GM12878 (cell line): ENCODE measurements at regions not wholly inside any gene's neighbourhood (a gene's known extent, or its start where the extent isn't known, plus 50 kb on each side); places are given as distances from the start of the nearest gene placed in this dataset.

Experiments
- ATAC-seq: fragments of 200-7000 bp; cut with Tn5 transposase; 3 replicates; pipeline ENCODE4 v1.9.1; 2020; ENCODE audit warnings: mild to moderate bottlenecking, moderate library complexity
- BruUV-seq: library from RNA; stranded (reverse); fragments of 400-500 nt; replicated peaks from 2 replicates; lab custom pipeline; 2021; lab: Mats Ljungman, UMichigan
- CTCF ChIA-PET: fragments of 300-600 bp; sonication (Branson Sonifier 250); formaldehyde crosslinking; extraction: SDS; loops from one replicate; lab custom pipeline; 2021; ENCODE audit warnings: inconsistent platforms; lab: Yijun Ruan, JAX
- POLR2A ChIA-PET: fragments of 350-600 bp; formaldehyde crosslinking; extraction: SDS; loops from one replicate; lab custom pipeline; 2021; ENCODE audit warnings: inconsistent platforms; lab: Charles Lee
- RAD21 ChIA-PET: fragments of 300-600 bp; sonication (Branson Sonifier 250); formaldehyde crosslinking; loops from one replicate; lab custom pipeline; 2023; ENCODE audit warnings: antibody characterized with exemption; ENCODE audit not compliant: unreplicated experiment; lab: Charles Lee
- SMC1A ChIA-PET: fragments of 300-600 bp; sonication (Branson Sonifier 250); formaldehyde crosslinking; loops from one replicate; lab custom pipeline; 2023; ENCODE audit not compliant: unreplicated experiment, uncharacterized antibody; lab: Charles Lee
- DNase-seq: peaks from one replicate; pipeline ENCODE4 v3.0.0-alpha.2; 2011; ENCODE audit warnings: low read depth, low spot score
- FAIRE-seq: peaks from 3 replicates; lab custom pipeline; 2011; peaks lifted over from hg19 to GRCh38; lab: Jason Lieb, UNC
- H2AFZ ChIP-seq: 2 replicates; pipeline ENCODE4 v1.6.0; 2011; ENCODE audit warnings: low read depth, low read length, control low read depth; ENCODE audit not compliant: control insufficient read depth
- H3K27ac ChIP-seq: 2 replicates; pipeline ENCODE4 v1.5.1; 2011; ENCODE audit warnings: control low read depth; ENCODE audit not compliant: control insufficient read depth, insufficient read depth
- H3K27me3 ChIP-seq, 2 experiments: replicated peaks in 1 of 2; 2 replicates each; pipeline versions ENCODE4 v1.6.0 to v1.6.1; 2011; ENCODE audit warnings: low read length in 1 of 2; ENCODE audit not compliant: control insufficient read depth in 2 of 2, insufficient read depth in 2 of 2
- H3K36me3 ChIP-seq, 2 experiments: 2 replicates each; pipeline ENCODE4 v1.5.1; 2011; ENCODE audit warnings: low read length in 1 of 2; ENCODE audit not compliant: control insufficient read depth in 2 of 2, insufficient read depth in 2 of 2
- H3K4me1 ChIP-seq: 2 replicates; pipeline ENCODE4 v1.6.1; 2011; ENCODE audit warnings: mild to moderate bottlenecking, low read length, moderate library complexity, mixed read lengths; ENCODE audit not compliant: control insufficient read depth, insufficient read depth
- H3K4me2 ChIP-seq: 2 replicates; pipeline ENCODE4 v1.6.0; 2011; ENCODE audit warnings: control low read depth; ENCODE audit not compliant: control insufficient read depth, insufficient read depth
- H3K4me3 ChIP-seq: fragments of 200-600 bp; sonication (generic); 2 replicates; pipeline ENCODE4 v1.5.1; 2016
- H3K79me2 ChIP-seq: 2 replicates; pipeline ENCODE4 v1.6.0; 2011; ENCODE audit warnings: low read length; ENCODE audit not compliant: control insufficient read depth, insufficient read depth
- H3K9ac ChIP-seq: 2 replicates; pipeline ENCODE4 v1.8.0; 2011; ENCODE audit warnings: low read length, control low read depth, mixed read lengths; ENCODE audit not compliant: control insufficient read depth, insufficient read depth
- H3K9me3 ChIP-seq: replicated peaks from 3 replicates; pipeline ENCODE4 v1.5.1; 2011; ENCODE audit warnings: mild to moderate bottlenecking, low read length; ENCODE audit not compliant: control insufficient read depth, insufficient read depth
- H4K20me1 ChIP-seq: 2 replicates; pipeline ENCODE4 v1.6.0; 2011; ENCODE audit not compliant: control insufficient read depth, insufficient read depth
- CBFB ChIP-seq: IDR thresholded peaks from 2 replicates; pipeline ENCODE4 v1.6.1; 2016; ENCODE audit warnings: antibody characterized with exemption, low read depth
- EGR1 ChIP-seq, 2 experiments: IDR thresholded peaks; 1 replicate in 1 of 2; 2 replicates in 1 of 2; pipeline ENCODE4 v1.6.1; 2011 to 2012; ENCODE audit warnings: low read depth in 2 of 2, low read length in 2 of 2, borderline replicate concordance in 1 of 2, mild to moderate bottlenecking in 1 of 2, moderate library complexity in 1 of 2
- ETV6 ChIP-seq, 2 experiments: fragments of 450-650 bp in 1 of 2; IDR thresholded peaks in 1 of 2; conservative IDR thresholded peaks in 1 of 2; 2 replicates each; pipeline ENCODE4 v1.6.1; 2014; ENCODE audit warnings: antibody characterized with exemption in 1 of 2, borderline replicate concordance in 1 of 2, low read depth in 1 of 2, mild to moderate bottlenecking in 1 of 2, moderate library complexity in 1 of 2
- FOXK2 ChIP-seq: fragments of 450-650 bp; IDR thresholded peaks from 2 replicates; pipeline ENCODE4 v1.6.1; 2017; ENCODE audit warnings: mild to moderate bottlenecking, moderate library complexity
- IRF4 ChIP-seq: IDR thresholded peaks from 2 replicates; pipeline ENCODE4 v1.6.1; 2011; ENCODE audit warnings: low read depth, low read length
- KLF5 ChIP-seq: fragments of 450-650 bp; IDR thresholded peaks from 2 replicates; pipeline ENCODE4 v1.6.1; 2014; ENCODE audit warnings: mild to moderate bottlenecking; ENCODE audit not compliant: partially characterized antibody
- NFIC ChIP-seq: IDR thresholded peaks from 2 replicates; pipeline ENCODE4 v1.6.1; 2012; ENCODE audit warnings: low read depth, mild to moderate bottlenecking, inconsistent platforms, low read length, moderate library complexity
- NFXL1 ChIP-seq: fragments of 450-650 bp; IDR thresholded peaks from 2 replicates; pipeline ENCODE4 v1.6.1; 2017; ENCODE audit warnings: antibody characterized with exemption, mild to moderate bottlenecking, borderline replicate concordance
- POU2F2 ChIP-seq: IDR thresholded peaks from 3 replicates; pipeline ENCODE4 v1.6.1; 2011; ENCODE audit warnings: low read depth, mild to moderate bottlenecking, low read length, borderline replicate concordance
- SIN3A ChIP-seq: IDR thresholded peaks from 2 replicates; pipeline ENCODE4 v1.6.1; 2012; ENCODE audit warnings: low read depth, low read length, improper control_type of control experiment
- SMAD1 ChIP-seq: fragments of 450-650 bp; IDR thresholded peaks from 2 replicates; pipeline ENCODE4 v1.6.1; 2018; ENCODE audit warnings: mild to moderate bottlenecking, low read depth; ENCODE audit not compliant: partially characterized antibody
- SMC3 ChIP-seq: IDR thresholded peaks from 2 replicates; pipeline ENCODE4 v1.6.1; 2011; ENCODE audit warnings: low read length, improper control_type of control experiment, borderline replicate concordance
- SRF ChIP-seq, 2 experiments: IDR thresholded peaks; 2 replicates each; pipeline ENCODE4 v1.6.1; 2011; ENCODE audit warnings: low read depth in 2 of 2, low read length in 2 of 2, mild to moderate bottlenecking in 1 of 2, moderate library complexity in 1 of 2
- TBL1XR1 ChIP-seq: IDR thresholded peaks from 2 replicates; pipeline ENCODE4 v1.6.1; 2012; ENCODE audit warnings: low read depth, low read length, improper control_type of control experiment
- ZZZ3 ChIP-seq: IDR thresholded peaks from 2 replicates; pipeline ENCODE4 v1.6.1; 2011; ENCODE audit warnings: low read depth; ENCODE audit not compliant: control insufficient read depth, insufficient read length
- WGBS: methylation state at CpG from one replicate; pipeline ENCODE4 v1.1.6; 2016; ENCODE audit warnings: low lambda C conversion rate; ENCODE audit not compliant: insufficient replicate concordance, insufficient coverage; ENCODE audit errors: missing lambda C conversion rate; 5-methylcytosine and 5-hydroxymethylcytosine counted together
- in situ Hi-C: fragments of 300-500 bp; cut with MboI; formaldehyde crosslinking; loops from 9 replicates; pipeline ENCODE4 v1.14.3; 2018; ENCODE audit warnings: mixed read lengths
- intact Hi-C: fragments of 100-400 bp; cut with micrococcal nuclease; formaldehyde crosslinking; loops from one replicate; pipeline ENCODE4 v1.14.2; 2022; ENCODE audit not compliant: unreplicated experiment
- TF ChIP-seq, protein P1 (sequence below): fragments of 450-650 bp; formaldehyde crosslinking; IDR thresholded peaks from 2 replicates; pipeline ENCODE4 v1.4.0; 2020; ENCODE audit warnings: mild to moderate bottlenecking, moderate library complexity

DNA sequence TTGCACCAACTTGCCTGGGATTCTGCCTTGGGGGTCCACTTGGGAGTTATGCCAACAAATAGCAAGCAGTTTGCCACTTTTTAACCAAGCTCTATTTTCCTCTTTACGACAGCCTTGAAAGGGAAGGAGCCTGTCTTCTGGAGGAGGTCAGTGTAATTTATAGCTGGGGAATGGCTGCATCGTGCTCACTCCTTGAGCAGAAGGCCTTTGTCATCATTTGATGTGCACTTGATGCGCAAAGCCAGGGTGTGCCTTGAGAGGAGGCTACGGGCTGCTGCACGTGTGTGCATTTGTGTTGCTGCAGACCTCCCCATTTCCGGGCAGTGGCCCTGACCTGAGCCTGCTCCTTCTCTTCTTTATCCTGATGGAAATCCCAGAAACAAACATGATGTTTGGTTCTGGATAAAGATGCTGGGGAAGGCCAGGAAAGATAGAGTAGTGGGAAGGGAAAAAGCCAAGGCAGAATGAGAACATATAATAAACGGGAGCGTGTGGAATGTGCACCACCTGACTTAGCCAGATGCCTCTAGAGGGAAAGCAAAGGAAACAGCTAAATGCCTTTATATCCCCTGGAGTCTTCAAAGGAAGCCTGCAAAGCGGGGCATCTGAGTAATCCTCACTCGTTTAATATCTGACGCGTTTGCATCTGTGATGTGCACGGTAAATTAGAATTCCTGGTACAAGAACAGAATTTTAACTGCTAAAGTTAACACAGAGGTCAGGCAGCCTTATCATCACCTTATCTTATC, 68.3 kb upstream of the ZNF521 start:
- Histone ChIP-seq H3K4me1 (no peaks in the 10 kb centered on the region), H3K9me3 (no peaks in the 10 kb centered on the region), H2AFZ (no peak overlapping the region), H3K4me2 (no peak overlapping the region), H3K36me3 (no peaks in the 10 kb centered on the region), H3K27me3 (peaks cover 3 to 5% of the 10 kb centered on the region in 2 experiments), H4K20me1 (no peaks in the 10 kb centered on the region), H3K9ac (no peak overlapping the region), H3K27ac (no peak overlapping the region), H3K79me2 (no peaks in the 10 kb centered on the region), H3K4me3 (no peak overlapping the region)
- TF ChIP-seq SMAD1 (no peak), IRF4 (no peak), EGR1 (IDR thresholded peaks at IDR 0.05; ENCODE audit: borderline replicate concordance in 1 of 2, low read depth in 2 of 2, low read length in 2 of 2) (no peak), POU2F2 (no peak), SIN3A (no peak), KLF5 (no peak), SRF (IDR thresholded peaks at IDR 0.05; ENCODE audit: low read depth in 2 of 2, low read length in 2 of 2) (no peak), TBL1XR1 (no peak), SMC3 (no peak), NFIC (no peak), FOXK2 (no peak), ETV6 (conservative IDR thresholded peaks at IDR 0.05 in 1 of 2, IDR thresholded peaks at IDR 0.05 in 1 of 2; ENCODE audit: borderline replicate concordance in 1 of 2, low read depth in 1 of 2) (no peak), CBFB (no peak), ZZZ3 (no peak), NFXL1 (no peak)
- TF ChIP-seq, protein P1, sequence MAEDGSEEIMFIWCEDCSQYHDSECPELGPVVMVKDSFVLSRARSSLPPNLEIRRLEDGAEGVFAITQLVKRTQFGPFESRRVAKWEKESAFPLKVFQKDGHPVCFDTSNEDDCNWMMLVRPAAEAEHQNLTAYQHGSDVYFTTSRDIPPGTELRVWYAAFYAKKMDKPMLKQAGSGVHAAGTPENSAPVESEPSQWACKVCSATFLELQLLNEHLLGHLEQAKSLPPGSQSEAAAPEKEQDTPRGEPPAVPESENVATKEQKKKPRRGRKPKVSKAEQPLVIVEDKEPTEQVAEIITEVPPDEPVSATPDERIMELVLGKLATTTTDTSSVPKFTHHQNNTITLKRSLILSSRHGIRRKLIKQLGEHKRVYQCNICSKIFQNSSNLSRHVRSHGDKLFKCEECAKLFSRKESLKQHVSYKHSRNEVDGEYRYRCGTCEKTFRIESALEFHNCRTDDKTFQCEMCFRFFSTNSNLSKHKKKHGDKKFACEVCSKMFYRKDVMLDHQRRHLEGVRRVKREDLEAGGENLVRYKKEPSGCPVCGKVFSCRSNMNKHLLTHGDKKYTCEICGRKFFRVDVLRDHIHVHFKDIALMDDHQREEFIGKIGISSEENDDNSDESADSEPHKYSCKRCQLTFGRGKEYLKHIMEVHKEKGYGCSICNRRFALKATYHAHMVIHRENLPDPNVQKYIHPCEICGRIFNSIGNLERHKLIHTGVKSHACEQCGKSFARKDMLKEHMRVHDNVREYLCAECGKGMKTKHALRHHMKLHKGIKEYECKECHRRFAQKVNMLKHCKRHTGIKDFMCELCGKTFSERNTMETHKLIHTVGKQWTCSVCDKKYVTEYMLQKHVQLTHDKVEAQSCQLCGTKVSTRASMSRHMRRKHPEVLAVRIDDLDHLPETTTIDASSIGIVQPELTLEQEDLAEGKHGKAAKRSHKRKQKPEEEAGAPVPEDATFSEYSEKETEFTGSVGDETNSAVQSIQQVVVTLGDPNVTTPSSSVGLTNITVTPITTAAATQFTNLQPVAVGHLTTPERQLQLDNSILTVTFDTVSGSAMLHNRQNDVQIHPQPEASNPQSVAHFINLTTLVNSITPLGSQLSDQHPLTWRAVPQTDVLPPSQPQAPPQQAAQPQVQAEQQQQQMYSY (CRISPR knock-in tag), result no peak
- ChIA-PET SMC1A (no interaction called here), RAD21 (no interaction called here), POLR2A (no interaction called here), CTCF (no interaction called here)
- no peak for FAIRE-seq
- no peak for DNase-seq
- no peak for ATAC-seq
- 24% methylated on average over 13 of the region's 13 CpGs for WGBS
- intact Hi-C loops (no loop called here), in situ Hi-C loops (no loop called here)
- BruUV-seq, result no TSS peak
